Bronchial epithelial cell (primary cell): ENCODE measurements at regions not wholly inside any gene's neighbourhood (a gene's known extent, or its start where the extent isn't known, plus 50 kb on each side); places are given as distances from the start of the nearest gene placed in this dataset.
"Not testable (repeated sequence)": the region's sequence is repeated elsewhere in the genome, so short reads cannot be mapped to it uniquely, and the experiment has no call there.

ENCODE experiments used
- DNase-seq: peaks from one replicate; pipeline ENCODE4 v3.0.0-alpha.2; 2010; ENCODE audit warnings: low read depth
- FAIRE-seq: peaks from 2 replicates; lab custom pipeline; 2011; peaks lifted over from hg19 to GRCh38; lab: Jason Lieb, UNC
- H3K27me3 ChIP-seq: 2 replicates; pipeline ENCODE4 v1.5.1; 2011; ENCODE audit warnings: low read length; ENCODE audit not compliant: control insufficient read depth, insufficient read depth
- H3K36me3 ChIP-seq: 2 replicates; pipeline ENCODE4 v1.5.1; 2011; ENCODE audit warnings: low read length; ENCODE audit not compliant: control insufficient read depth, insufficient read depth
- H3K4me3 ChIP-seq: 2 replicates; pipeline ENCODE4 v1.5.1; 2011; ENCODE audit warnings: mild to moderate bottlenecking, low read depth, low read length, control low read depth
- TF ChIP-seq, protein P1 (sequence below): IDR thresholded peaks from 2 replicates; pipeline ENCODE4 v1.5.1; 2011; ENCODE audit warnings: mild to moderate bottlenecking, moderate library complexity, low read length, control low read depth, inconsistent platforms; ENCODE audit not compliant: insufficient read depth, severe bottlenecking

DNA sequence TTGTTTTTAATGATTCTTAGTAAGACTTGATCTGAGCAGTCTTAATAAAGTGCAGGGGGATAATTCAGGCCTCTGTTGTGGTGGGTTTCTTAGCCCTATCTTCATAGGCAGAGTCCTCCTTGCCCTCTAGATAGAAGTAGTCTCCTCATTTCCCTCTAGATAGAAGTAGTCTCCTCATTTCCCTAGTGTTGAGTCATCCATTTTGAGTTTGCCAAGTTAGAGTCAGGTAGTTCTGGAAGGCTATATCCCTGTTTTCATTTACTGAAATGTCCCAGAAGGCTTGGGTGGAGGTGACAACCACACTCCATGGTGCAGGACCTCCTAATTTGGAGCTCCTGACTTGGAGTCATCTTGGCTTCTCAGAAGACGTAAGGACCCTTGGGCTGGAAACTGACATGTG, 384.6 kb downstream of the MLLT3 start:
- FAIRE-seq (no peak), DNase-seq (peak; percentile 60)
- Histone ChIP-seq H3K36me3 (no peaks in the 10 kb centered on the region), H3K4me3 (no peak overlapping the region), H3K27me3 (no peaks in the 10 kb centered on the region)
- TF ChIP-seq, protein P1, sequence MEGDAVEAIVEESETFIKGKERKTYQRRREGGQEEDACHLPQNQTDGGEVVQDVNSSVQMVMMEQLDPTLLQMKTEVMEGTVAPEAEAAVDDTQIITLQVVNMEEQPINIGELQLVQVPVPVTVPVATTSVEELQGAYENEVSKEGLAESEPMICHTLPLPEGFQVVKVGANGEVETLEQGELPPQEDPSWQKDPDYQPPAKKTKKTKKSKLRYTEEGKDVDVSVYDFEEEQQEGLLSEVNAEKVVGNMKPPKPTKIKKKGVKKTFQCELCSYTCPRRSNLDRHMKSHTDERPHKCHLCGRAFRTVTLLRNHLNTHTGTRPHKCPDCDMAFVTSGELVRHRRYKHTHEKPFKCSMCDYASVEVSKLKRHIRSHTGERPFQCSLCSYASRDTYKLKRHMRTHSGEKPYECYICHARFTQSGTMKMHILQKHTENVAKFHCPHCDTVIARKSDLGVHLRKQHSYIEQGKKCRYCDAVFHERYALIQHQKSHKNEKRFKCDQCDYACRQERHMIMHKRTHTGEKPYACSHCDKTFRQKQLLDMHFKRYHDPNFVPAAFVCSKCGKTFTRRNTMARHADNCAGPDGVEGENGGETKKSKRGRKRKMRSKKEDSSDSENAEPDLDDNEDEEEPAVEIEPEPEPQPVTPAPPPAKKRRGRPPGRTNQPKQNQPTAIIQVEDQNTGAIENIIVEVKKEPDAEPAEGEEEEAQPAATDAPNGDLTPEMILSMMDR: no peak

DNA sequence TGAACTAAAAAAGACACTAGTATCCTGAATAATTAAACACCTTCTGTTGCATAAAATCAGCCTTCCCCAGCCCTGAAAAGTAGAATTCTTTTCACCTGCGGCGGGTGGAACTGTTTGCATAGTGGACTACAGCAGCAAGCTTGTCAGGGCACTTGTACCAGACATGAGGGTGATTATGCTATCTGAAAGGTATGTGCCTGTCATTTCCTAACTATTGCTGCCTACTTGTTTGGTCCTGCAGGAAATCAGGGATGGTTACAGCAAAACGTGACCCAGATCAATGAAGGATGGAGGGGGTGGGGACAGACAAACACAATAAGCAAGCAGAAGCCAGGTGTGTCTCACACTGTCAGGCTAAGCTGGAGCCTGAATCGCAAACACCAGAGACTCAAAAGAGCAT, 385.6 kb downstream of the MLLT3 start:
- Histone ChIP-seq H3K36me3 (no peaks in the 10 kb centered on the region), H3K4me3 (no peak overlapping the region), H3K27me3 (no peaks in the 10 kb centered on the region)
- DNase-seq (peak; percentile 99), FAIRE-seq (peak; percentile 99)
- TF ChIP-seq, protein P1: no peak

DNA sequence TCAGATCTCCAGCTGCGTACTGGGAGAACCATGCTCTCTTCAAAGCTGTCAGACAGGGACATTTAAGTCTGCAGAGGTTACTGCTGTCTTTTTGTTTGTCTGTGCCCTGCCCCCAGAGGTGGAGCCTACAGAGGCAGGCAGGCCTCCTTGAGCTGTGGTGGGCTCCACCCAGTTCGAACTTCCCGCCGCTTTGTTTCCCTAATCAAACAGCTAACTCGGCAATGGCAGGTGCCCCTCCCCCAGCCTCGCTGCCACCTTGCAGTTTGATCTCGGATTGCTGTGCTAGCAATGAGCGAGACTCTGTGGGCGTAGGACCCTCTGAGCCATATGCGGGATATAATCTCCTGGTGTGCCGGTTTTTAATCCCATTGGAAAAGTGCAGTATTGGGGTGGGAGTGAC, 387.1 kb downstream of the MLLT3 start:
- DNase-seq, H3K27me3 ChIP-seq, H3K36me3 ChIP-seq, FAIRE-seq, H3K4me3 ChIP-seq: not testable (repeated sequence)

DNA sequence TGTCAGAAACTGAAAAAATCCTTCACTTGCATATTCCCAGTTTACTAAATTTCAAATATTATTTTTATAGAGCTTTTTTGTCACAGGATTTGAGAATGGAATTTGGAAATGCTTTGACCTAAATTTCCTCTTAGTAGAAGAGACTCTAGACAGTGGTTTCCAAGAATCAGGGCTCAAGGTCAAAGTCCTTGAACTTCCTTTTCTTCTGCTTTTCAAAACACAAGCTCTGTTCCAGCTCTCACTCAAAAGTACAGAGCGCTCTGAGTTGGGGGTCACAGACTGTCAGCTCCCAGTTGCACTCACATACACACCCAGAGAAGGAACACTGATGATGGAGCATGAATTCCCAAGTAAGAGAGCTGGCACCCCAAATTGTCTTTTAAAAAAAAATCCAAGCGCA, 394.2 kb downstream of the MLLT3 start:
- Histone ChIP-seq H3K27me3 (no peaks in the 10 kb centered on the region), H3K36me3 (no peaks in the 10 kb centered on the region), H3K4me3 (no peak overlapping the region)
- FAIRE-seq (no peak), DNase-seq (no peak)
- TF ChIP-seq, protein P1: no peak

DNA sequence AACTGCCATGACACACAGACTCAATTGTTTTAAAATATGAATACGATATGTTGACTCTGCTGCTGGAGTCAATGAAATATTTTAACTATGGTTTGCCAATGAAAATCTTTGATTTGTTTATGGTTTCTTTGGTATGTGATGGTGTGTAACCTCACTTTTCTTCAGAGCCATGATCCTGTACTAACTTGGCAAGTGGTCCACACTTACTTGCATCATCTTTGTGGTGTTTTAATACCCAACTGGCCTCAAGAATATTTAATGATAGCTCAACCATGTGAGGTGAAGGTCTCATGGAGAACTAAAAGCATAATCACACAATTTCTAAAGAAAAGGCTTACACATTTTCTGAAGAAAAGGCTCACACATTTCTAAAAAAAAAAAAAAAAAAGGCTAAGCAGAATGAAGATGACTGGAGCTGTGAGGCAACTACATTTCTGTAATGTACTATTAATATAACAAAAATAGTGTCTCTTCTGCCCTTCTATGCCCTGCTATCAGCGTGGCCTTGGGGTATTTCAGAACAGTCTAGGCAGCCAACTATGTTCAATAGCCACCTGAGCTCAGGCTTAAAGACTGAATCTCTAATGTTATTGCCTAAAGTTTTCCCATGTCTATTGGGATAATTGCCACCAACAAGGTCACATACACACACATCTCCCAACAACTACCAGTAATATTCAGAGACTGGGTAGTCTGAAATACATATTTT, 395.0 kb downstream of the MLLT3 start:
- H3K27me3 ChIP-seq: no peaks in the 10 kb centered on the region
- FAIRE-seq (no peak), DNase-seq (no peak)
- no peaks in the 10 kb centered on the region for H3K36me3 ChIP-seq
- H3K4me3 ChIP-seq: no peak overlapping the region
- TF ChIP-seq, protein P1: no peak

DNA sequence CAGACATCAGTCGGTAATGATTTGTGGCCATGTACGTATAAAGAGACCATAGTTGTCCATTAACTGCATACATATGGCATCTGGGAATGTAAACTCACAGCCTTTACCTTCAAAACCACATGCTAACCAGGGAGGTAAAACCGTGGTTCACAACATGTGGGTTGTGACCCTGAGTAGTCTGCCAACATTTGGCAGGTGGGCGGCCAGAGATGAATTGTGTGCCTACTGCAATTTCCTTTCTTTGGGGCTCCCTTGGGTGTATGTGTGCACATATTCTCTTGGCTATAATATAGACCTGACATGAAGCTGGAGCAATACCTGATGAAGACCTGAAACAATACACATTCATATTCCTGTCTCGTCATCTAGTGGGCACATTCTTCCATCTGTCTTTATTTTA, 396.0 kb downstream of the MLLT3 start:
- TF ChIP-seq, protein P1: no peak
- Histone ChIP-seq H3K4me3 (no peak overlapping the region), H3K27me3 (no peaks in the 10 kb centered on the region), H3K36me3 (no peaks in the 10 kb centered on the region)
- FAIRE-seq: no peak
- DNase-seq: no peak
